ENCODE measurements at regions not wholly inside any gene's neighbourhood (a gene's known extent, or its start where the extent isn't known, plus 50 kb on each side); places are given as distances from the start of the nearest gene placed in this dataset.
"Not testable (repeated sequence)": the region's sequence is repeated elsewhere in the genome, so short reads cannot be mapped to it uniquely, and the experiment has no call there.

GRCh38 chr3:175940881-175941280, 1081.7 kb downstream of the NAALADL2 start:
- no peak for DNase-seq

DNA sequence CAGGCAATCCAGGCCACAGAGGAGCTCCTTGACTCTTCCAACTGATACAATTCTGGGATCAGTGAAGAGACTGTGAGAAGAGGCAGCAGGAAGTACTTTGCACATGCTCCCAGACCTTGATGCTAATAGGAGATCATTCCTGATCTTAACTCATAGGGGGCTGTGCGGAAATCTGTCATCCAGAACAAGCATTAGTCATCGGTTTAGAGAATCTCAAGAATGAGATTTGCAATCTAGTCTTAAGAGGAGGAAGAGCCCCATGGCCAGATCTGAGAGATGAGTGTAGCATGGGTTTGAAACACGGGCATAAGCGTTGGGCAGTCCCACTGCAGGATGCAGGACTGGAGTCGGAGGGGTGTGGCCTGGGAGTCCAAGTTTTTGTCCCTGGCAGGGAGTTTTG, 1081.1 kb downstream of the NAALADL2 start:
- DNase-seq: no peak

GRCh38 chr3:175937367-175937766, 1078.2 kb downstream of the NAALADL2 start:
- not testable (repeated sequence) for DNase-seq

DNA sequence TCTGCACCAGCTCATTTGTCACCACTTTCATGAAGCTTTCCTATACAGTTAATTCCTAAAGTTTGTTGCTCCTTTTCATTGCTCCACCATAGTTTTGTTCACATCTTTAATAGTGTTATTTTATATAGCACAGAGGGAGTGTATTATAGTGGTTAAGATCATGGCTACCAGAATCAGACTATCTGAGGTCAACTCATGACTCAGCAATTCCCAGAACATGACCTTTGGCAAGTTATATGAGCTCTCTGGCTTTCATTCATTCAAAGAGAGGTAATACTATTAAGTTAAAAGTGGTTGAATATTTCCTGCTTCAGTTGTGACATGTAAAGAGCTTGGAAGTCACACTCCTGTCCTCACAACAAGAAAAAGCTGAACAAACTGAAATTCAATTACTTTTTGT, 1073.5 kb downstream of the NAALADL2 start:
- DNase-seq: no peak

DNA sequence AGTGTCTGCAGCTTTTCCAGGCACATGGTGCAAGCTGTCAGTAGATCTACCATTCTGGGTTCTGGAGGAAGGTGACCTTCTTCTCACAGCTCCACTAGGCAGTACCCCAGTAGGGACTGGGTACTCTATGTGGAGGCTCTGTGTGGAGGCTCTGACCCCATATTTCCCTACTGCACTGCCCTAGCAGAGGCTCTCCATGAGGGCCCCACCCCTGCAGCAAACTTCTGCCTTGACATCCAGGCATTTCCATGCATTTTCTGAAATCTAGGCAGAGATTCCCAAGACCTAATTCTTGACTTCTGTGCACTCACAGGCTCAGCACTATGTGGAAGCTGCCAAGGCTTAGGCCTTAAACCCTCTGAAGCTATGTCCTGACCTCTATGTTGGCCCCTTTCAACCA, 1060.0 kb downstream of the NAALADL2 start:
- no peak for DNase-seq

- DNase-seq: no peak
These were observed 1057.2 kb downstream of the NAALADL2 start for GRCh38 chr3:175916191-175916934.

GRCh38 chr3:175914785-175915184, 1055.7 kb downstream of the NAALADL2 start:
- no peak for DNase-seq

GRCh38 chr3:175913286-175913685, 1054.2 kb downstream of the NAALADL2 start:
- no peak for DNase-seq

DNA sequence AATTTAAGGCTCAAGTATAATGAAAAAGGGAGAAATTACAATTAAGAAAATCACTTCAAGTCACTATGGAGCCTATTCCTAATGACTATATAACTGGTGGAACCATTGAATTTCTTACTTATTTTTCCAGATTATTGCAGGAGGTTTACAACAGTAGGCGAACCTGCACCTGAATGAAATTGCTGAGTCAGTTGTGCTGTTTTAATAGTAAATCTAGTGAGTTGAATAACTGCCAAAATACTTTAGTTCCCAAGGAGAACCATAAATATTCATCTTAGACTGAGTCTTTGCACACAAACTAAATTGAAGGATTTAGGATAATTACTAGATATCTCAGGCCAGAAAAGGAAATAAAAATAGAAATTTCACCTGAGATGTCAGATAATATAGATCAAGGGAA, 1052.8 kb downstream of the NAALADL2 start:
- no peak for DNase-seq

- DNase-seq: no peak
These were observed 1043.1 kb downstream of the NAALADL2 start for GRCh38 chr3:175902226-175902625.

DNA sequence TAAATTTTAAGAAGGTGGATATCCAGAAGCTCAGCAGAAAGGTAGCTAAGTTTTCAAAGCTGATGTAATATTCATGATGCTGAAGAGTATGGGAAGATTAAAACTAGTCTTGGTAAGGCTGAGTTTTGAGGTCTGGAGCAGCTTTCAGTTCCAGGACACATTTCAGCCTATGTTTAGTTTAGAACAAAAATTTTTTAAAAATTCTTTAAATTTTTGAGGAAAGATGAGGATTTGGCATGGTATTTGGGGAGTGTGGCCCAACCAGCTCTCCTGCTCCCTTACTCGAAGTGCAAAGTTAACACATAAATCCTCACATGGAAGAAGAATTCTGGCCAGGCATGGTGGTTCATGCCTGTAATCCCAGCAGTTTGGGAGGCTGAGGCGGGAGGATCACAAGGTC, 1039.1 kb downstream of the NAALADL2 start:
- no peak for DNase-seq

- DNase-seq: no peak
These were observed 1037.5 kb downstream of the NAALADL2 start for GRCh38 chr3:175896655-175897054.

- no peak for DNase-seq
These were observed 1036.6 kb downstream of the NAALADL2 start for GRCh38 chr3:175895731-175896130.

DNA sequence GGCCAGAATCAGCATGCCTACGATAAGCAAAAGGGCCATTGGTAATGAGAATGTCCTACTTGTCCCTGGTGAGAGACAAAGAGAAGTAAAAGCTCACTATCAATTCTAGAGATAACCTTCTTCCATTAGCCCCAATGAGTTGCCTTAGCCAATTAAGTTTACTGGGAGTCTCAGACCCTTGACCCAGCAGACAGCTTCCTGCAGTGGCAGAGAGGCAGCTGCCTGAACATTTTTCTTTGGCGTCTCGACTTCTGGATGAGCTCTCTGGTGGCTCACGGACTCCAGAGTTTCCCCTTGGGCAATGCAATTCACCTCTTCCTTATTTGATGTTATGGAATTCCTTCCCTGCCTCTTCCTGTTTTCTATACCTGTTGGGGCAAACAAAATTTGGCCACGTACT, 1034.4 kb downstream of the NAALADL2 start:
- DNase-seq: no peak

DNA sequence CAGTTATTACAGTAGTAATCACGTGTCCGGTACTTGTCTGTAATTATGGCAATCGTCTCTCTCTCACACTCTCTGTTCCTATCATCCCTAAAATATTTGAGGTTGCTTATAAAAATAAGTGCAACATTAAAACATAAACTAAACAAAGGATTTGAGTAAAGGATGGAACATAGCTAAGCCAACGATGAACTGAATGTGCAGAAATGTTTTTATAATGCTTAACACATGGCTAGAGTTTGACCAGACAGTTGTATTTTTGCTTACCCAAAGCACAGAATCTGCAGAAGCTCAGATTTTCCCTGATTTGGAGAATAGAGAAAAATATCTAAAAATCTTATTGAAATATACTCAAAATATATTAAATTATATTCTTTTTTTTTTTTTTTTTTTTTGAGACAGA, 1030.9 kb downstream of the NAALADL2 start:
- no peak for DNase-seq

DNA sequence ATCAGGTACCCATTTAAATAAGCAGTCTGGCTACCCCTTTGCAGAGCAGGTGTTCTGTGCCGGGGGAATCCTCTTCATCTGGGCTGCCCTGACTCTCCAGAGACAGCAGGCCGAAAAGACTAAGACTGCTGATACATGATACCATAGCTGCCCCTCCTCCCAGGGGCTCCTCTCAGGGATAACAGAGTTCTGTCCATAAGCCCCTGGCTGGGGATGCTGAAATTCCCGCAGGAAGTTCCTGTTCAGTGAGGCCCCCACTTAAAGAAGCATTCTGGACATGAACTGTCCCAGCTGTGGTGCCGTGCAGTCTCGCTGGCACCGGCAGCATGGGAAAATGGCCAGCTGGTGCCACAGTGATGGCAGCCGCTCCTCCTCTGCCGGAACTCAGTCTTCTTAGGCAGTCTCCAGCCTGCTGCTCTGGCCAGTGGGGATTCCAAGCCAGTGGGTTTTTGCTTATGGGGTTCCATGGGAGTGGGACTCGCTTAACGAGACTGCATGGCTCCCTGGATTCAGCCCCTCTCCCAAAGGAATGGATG, 1026.2 kb downstream of the NAALADL2 start:
- DNase-seq: no peak

DNA sequence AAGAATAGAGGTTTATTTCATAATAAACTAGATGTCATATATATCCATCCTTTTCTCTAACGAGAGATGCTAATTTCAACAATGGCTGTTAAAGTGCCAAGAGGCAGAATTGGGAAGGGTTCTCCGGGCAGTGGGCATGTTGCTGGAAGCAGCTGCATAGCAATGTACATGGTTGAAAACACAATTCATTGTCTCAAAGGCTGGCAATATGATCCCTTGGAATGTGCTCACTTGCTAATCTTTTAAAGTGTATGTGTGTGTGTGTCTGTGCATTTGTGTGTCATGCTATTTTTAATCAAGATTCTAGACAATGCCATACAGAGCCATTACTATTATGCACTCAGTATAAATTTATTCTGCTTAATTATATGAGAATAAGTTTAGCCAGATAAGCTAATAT, 1020.3 kb downstream of the NAALADL2 start:
- DNase-seq: no peak

- DNase-seq: no peak
These were observed 1010.3 kb downstream of the NAALADL2 start for GRCh38 chr3:175869404-175869803.

DNA sequence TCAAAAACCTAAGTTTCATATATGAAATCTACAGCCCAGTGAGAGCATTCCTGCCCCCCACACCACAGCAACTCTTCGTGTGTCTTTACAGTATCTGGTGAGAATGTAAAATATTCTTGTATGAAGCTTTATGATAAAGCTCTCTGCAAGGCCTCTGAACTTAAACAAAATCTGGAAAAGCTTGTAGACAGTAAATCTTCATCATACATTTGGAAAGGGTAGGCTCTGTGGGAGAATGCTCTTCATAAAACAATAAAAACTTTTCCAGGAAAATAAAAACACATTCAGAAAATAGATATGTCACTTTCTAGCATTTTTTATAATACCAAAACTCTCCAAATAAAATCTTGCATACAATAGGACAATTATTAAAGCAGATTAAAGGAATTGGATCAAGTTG, 1009.5 kb downstream of the NAALADL2 start:
- peak; percentile 45 for DNase-seq

DNA sequence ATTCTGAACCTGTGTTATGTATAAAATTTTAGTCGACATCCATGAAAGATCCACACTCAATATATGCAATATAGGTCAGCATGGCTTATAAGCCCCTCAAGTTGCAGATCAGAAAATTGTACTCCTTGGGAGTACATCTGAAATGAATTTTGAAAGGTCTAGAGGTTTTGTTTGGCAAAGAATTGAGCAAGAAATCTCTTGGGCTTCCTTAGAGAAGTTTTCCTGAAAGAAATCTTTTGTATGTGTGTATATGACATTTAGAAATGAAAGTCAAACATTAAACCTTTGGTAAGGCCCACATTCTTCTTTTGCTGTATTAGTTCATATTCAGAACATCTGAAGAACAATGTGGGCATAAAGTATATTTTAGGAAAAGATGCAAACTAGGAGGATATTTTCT, 1006.6 kb downstream of the NAALADL2 start:
- peak; percentile 35 for DNase-seq

DNA sequence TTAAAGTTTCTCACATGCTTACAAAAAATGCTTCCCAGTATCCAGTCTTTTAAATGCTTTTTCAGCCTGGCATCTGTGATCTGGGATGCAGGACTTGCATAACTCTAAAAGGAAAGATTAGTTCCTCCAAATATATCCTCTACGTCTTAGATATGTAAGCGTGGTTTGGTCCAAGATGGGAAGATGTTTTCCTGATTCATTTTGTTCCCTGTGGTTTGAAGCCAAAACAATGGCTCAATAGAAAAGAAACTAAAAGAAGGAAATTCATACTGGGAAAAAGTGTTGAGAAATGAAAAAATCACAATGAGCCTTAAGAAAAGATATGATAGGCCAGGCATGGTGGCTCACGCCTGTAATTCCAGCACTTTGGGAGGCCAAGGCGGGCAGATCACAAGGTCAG, 1002.8 kb downstream of the NAALADL2 start:
- no peak for DNase-seq
